Epithelial cell of esophagus (primary cell): ENCODE measurements at regions not wholly inside any gene's neighbourhood (a gene's known extent, or its start where the extent isn't known, plus 50 kb on each side); places are given as distances from the start of the nearest gene placed in this dataset.
"Not testable (repeated sequence)": the region's sequence is repeated elsewhere in the genome, so short reads cannot be mapped to it uniquely, and the experiment has no call there.

Source experiments
- DNase-seq: peaks from one replicate; pipeline ENCODE4 v3.0.0; 2010; ENCODE audit warnings: low read depth
- H3K4me3 ChIP-seq: 2 replicates; pipeline ENCODE4 v1.5.1; 2011; ENCODE audit warnings: mild to moderate bottlenecking, low read length, control low read depth
- TF ChIP-seq, protein P1 (sequence below): IDR thresholded peaks from 2 replicates; pipeline ENCODE4 v1.5.1; 2011; ENCODE audit warnings: low read depth, mild to moderate bottlenecking, low read length, control low read depth, inconsistent platforms; ENCODE audit not compliant: insufficient read depth; ENCODE audit errors: missing control alignments

DNA sequence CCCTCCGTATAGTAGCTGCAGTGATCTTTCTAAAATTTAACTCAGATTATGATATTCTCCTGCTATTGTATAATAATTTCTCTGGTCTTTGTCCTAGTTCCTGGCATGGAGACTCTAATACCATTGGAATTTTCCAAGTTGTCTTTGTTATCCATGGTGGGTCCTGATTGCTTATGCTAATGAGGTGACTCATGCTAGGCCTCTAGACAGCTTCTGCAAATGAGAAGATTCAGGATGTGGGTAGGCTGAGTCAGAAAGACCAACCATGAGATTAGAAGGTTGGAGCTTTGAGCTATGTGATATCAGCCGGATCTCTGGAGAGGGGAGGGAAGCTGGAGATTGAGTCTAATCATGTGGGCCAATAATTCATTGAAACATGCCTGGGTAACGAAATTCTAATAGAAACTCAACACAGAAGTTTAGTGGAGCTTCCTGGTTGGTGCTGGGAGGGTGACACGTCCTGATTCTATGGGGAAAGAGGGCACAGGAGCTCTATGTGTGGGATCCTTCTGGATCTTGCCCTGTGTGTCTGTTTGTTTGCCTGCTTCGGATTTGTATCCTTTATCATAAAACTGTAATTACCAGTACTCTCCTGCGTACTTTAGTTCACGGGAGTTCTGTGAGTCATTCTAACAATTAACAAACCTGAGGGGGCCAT is 73.2 kb upstream of the CNIH3 start:
- DNase-seq = peak; percentile 94
- TF ChIP-seq, protein P1, sequence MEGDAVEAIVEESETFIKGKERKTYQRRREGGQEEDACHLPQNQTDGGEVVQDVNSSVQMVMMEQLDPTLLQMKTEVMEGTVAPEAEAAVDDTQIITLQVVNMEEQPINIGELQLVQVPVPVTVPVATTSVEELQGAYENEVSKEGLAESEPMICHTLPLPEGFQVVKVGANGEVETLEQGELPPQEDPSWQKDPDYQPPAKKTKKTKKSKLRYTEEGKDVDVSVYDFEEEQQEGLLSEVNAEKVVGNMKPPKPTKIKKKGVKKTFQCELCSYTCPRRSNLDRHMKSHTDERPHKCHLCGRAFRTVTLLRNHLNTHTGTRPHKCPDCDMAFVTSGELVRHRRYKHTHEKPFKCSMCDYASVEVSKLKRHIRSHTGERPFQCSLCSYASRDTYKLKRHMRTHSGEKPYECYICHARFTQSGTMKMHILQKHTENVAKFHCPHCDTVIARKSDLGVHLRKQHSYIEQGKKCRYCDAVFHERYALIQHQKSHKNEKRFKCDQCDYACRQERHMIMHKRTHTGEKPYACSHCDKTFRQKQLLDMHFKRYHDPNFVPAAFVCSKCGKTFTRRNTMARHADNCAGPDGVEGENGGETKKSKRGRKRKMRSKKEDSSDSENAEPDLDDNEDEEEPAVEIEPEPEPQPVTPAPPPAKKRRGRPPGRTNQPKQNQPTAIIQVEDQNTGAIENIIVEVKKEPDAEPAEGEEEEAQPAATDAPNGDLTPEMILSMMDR = no peak
- H3K4me3 ChIP-seq = no peak overlapping the region

GRCh38 chr1:224543453-224543852 is 72.7 kb upstream of the CNIH3 start:
- H3K4me3 ChIP-seq = no peak overlapping the region
- TF ChIP-seq, protein P1 = no peak
- DNase-seq = no peak

DNA sequence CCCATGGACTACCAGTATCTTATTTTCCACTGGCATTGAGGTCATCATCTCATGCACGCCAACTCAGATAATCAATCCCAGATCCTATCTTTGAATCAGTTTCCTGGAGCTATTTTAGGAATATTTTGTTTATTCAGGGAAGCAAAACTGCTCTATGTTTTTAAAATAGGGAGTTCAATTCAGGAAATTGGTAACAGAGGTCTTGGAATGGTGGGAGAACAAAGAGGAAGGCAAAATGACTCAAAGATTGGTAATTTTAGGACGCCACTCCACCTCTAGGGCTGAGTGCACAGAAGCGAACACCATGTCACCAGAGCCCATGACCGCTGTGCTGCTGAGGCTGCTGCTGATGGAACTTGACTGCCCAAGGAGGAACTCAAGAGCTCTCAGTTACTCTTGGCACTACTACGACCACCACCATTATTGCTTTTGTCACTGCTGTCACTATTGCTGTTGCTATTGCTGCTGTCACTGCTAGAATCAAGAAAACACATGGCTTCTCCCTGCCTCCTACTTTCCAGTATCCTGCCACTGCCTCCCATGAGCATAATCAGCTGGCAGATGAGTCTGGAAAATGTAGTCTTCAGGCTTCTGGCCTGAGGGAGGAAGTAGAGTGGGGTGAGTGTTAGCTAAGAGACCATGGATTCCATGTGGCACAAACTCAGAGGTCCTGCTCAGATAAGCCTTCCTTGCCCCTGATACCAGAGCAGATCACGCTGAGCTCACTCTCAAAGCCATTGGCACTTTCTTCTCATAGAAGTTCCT is 71.6 kb upstream of the CNIH3 start:
- TF ChIP-seq, protein P1 = no peak
- no peak overlapping the region for H3K4me3 ChIP-seq
- no peak for DNase-seq

- no peak overlapping the region for H3K4me3 ChIP-seq
- TF ChIP-seq, protein P1 = no peak
- no peak for DNase-seq
These were observed 70.5 kb upstream of the CNIH3 start for GRCh38 chr1:224545571-224545970.

DNA sequence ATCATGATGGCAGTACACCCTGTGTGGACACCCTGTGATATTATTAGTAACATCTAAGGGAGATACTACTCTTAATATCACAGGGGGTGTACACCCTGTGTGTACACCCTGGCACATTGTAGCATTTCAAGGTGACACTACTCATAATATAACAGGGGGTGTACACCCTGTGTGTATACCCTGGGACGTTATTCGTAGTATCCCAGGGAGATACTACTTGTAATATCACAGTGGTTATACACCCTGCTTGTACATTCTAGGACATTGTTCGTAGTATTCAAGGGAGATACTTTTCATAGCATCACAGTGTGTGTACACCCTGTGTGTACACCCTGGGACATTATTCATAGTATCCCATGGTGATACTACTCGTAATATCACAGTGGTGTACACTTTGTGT is 67.4 kb upstream of the CNIH3 start:
- H3K4me3 ChIP-seq = no peak overlapping the region
- DNase-seq = no peak
- TF ChIP-seq, protein P1 = no peak

DNA sequence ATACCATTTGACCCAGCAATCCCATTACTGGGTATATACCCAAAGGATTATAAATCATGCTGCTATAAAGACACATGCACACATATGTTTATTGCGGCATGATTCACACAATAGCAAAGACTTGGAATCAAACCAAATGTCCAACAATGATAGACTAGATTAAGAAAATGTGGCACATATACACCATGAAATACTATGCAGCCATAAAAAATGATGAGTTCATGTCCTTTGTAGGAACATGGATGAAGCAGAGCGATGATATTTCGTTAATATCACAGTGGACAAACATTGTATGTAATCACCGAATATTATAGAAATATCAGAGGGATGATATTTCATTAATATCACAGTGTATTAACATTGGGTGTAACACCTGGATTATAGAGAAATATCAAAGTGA is 64.9 kb upstream of the CNIH3 start:
- not testable (repeated sequence) for DNase-seq, H3K4me3 ChIP-seq

DNA sequence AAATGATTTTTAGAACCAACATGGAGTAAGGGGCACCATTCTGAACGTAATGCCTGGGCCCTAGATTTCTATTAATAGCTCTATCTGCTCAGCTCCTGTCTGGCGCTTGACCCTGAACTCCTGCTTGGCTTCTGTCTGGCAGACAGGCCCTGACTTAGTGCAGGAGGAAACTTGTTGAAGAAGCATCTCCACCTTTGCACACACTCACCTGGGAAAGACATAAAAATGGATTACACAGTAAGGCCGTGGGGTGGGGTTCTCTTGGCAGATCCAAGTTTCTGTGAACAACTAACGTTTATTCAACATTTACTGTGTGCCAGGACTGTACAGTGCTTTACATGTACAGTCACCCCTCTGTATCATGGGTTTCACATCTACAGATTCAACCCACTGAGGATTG is 62.1 kb upstream of the CNIH3 start:
- TF ChIP-seq, protein P1 = no peak
- no peak for DNase-seq
- H3K4me3 ChIP-seq = no peak overlapping the region
